ENCODE measurements at regions not wholly inside any gene's neighbourhood (a gene's known extent, or its start where the extent isn't known, plus 50 kb on each side); places are given as distances from the start of the nearest gene placed in this dataset.
"Not testable (repeated sequence)": the region's sequence is repeated elsewhere in the genome, so short reads cannot be mapped to it uniquely, and the experiment has no call there.

DNA sequence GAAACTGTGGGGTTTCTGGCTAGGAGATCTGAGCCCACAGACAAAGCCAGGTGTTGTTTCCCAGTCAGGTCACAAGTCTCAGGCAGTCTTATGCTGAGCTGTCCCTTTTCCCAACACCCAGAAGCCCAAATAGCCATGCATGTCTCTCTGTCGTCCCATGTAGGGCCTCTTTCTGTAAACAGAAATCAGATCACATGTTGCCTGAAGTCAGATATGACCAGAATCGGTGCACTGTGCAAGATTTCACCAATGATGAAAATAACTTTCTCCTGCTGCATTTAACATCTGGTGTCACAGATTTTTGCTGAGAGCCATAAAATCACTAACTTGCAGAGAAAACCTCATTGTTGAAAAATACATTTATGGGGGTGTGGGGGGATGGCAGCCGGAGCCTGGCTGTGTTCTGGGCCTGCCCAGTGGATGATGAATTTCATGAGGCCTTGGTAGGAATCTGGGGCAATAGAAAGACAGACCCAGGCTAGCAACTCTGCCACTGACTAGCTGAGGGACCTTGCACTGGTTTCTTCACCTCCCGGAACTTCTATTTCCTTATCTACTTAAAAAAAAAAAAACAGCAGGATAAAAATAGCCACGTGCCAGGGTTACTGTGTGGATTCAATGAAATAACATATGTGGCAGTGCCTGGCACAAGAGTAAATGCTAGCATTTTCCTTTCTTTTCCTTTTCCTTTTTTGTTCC is 158.8 kb upstream of the NFIA start:
- DNase-seq (ENCODE audit: insufficient read length, low spot score): no peak

DNA sequence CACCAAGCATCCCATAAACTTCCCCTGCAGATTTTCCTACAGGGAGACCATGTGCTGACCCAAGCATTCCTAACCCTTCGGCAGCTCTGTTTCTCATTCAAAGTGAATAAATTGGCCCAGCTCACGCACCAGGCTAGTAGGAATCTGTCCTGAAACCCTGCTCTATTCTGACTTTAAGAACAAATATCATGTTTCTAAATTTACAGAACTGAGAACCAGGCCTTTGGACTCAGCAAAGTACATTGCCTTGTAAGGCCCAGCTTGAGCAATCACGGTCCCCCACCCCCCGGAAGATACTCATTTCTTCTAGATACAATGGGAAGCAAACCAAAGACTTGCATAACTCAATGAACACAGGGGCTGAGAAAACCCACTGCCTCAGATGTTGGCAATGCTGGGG is 160.1 kb upstream of the NFIA start:
- FAIRE-seq: no peak
- TF ChIP-seq POLR2A (IDR thresholded peaks at IDR 0.05; ENCODE audit: low read depth, low read length): no peak
- DNase-seq (ENCODE audit: insufficient read length, low spot score): no peak

More for the DNA sequence above, 158.8 kb upstream of the NFIA start:
- TF ChIP-seq POLR2A (IDR thresholded peaks at IDR 0.05; ENCODE audit: low read depth, low read length): no peak
- FAIRE-seq: no peak

DNA sequence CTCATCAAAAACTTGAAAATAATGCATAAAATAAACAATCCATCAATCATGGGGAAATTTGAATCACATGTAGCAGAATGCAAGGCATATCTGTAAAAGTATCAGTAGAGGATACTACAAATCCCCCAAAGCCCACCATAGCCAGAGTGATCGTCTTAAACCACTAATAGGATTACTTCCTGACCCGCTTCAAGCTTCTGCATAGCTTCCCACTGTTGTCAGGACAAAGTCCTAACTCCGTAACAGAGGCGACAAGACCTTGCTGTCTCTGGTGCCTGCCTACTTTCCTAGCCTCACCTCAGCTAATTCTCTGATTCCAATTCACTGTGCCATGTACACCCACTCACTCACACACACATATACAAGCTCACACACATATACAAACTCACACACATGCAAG is 161.2 kb upstream of the NFIA start:
- no peak for FAIRE-seq
- DNase-seq (ENCODE audit: insufficient read length, low spot score): no peak

DNA sequence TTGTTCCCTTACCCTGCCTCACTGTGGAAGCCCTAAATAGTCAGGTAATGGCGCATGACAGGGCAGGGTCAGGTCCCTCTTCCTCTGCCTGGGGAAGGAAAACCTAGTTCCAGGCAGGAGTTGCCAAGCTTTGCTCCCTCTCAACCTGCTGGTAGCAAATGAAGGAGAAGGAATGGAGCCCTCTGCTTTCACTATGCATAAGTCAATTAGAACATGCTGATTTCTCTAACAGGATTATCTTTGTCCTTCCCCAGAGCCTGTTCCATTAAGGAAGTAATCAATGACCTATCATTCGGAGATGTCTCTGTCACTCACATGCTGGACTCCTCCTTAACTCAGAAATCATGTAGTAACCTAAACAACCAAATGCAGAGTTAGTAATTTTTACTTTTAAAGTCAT is 161.8 kb upstream of the NFIA start:
- TF ChIP-seq POLR2A (IDR thresholded peaks at IDR 0.05; ENCODE audit: low read depth, low read length): no peak
- no peak for DNase-seq (ENCODE audit: insufficient read length, low spot score)
- no peak for FAIRE-seq

More for the DNA sequence above, 161.2 kb upstream of the NFIA start:
- no peak for TF ChIP-seq POLR2A (IDR thresholded peaks at IDR 0.05; ENCODE audit: low read depth, low read length)

DNA sequence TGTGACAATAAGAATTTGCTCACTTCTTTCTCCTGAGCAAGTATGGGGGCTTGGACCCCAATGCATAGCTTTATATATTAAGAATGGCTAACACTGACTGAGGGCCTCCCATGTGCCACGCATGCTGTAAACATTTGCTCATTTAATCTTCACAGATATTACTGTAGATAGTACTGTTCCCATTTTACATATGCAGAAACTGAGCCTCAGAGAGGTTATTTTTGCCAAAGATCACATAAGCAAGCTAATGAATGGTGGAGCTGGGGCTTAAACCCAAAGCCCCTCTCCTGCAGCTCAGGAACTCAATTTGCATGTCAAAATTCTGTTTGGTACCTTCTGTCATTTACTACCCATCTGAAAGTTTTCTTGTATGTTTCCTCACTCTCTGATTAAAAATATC is 163.5 kb upstream of the NFIA start:
- FAIRE-seq (no peak), DNase-seq (ENCODE audit: insufficient read length, low spot score) (no peak)
- TF ChIP-seq POLR2A (IDR thresholded peaks at IDR 0.05; ENCODE audit: low read depth, low read length): no peak

DNA sequence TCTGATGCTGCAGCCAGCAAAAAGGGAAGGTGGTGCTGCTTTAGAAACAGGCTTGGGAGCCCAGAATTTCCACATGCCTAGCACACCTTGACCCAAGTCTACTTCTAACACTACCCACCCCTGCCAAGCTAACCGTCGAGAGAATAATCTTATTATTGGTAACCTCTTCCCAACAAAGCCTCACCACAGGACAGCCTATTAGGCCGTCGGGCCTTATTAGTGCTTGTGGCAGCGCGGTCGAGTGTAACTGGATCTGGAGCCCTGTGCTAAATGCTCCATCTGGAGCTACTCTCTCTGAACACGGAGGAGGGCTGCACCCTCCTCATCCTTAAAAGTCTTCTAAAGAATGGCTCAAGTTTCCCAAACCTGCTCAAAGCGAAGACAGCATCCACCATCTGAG is 165.5 kb upstream of the NFIA start:
- FAIRE-seq: no peak
- TF ChIP-seq POLR2A (IDR thresholded peaks at IDR 0.05; ENCODE audit: low read depth, low read length): no peak
- no peak for DNase-seq (ENCODE audit: insufficient read length, low spot score)

DNA sequence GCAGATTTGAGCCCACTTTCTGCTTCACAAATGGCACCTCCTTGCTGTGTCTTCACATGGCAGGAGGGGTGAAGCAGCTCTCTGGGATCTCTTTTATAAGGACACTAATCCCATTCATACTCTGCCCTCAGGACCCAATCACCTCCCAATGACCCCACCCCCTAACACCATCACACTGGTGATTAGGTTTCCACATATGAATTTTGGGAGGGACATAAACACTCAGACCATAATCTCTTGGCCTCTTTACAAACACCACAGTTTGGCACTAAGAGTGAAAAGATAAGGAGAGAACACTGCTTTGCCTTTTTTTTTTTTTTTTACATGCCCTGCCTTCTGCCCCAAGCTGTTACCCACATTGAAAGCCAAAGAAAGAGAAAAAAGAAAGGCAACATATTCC is 166.2 kb upstream of the NFIA start:
- DNase-seq (ENCODE audit: insufficient read length, low spot score) (no peak), FAIRE-seq (no peak)
- TF ChIP-seq POLR2A (IDR thresholded peaks at IDR 0.05; ENCODE audit: low read depth, low read length): no peak

DNA sequence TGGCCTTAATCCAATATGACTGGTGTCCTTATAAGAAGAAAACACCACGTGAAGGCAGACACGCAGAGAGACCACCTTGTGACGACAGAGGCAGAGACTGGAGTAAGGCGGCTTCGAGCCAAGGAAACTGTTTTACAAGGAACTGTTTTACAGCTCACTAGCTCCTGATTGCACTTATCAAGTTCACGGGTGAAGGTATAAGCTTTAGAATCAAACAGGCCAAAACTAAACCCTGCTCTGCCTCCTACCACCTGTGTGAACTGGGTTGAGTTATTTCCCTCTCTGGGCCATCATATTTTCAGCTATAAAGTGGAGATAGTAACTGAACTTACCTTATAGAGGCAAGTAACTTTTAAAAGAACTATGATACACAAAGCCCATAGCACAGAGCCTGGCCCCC is 166.9 kb upstream of the NFIA start:
- FAIRE-seq (no peak), DNase-seq (ENCODE audit: insufficient read length, low spot score) (no peak)
- TF ChIP-seq POLR2A (IDR thresholded peaks at IDR 0.05; ENCODE audit: low read depth, low read length): no peak

DNA sequence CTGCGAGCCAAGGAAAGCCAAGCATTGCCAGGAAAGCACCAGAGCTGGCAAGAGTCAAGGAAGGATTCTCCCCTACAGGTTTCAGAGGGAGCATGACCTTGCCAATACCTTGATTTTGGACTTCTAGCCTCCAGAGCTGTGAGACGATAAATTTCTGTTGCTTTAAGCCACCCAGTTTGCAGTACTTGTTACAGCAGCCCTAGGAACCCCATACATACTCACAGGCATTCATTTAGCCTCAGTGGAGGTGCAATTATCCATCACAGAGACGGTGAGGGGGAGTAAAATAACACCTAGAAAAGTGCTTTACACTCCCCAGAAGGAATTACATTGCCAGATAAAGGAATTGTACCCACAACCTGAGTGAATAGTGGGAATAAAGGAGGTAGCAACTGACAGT is 167.4 kb upstream of the NFIA start:
- no peak for FAIRE-seq
- no peak for DNase-seq (ENCODE audit: insufficient read length, low spot score)
- no peak for TF ChIP-seq POLR2A (IDR thresholded peaks at IDR 0.05; ENCODE audit: low read depth, low read length)

DNA sequence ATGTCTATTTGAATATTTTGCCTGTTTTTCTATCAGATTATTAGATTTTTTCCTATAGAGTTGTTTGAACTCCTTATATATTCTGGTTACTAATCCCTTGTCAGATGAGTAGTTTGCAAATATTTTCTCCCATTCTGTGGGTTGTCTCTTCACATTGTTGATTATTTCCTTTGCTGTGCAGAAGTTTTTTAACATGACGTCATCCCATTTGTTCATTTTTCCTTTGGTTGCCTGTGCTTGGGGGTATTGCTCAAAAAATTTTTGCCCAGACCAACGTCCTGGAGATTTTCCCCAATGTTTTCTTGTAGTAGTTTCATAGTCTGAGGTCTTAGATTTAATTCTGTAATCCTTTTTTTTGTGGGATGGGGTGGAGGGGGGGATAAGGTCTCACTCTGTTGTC is 168.7 kb upstream of the NFIA start:
- not testable (repeated sequence) for FAIRE-seq; DNase-seq (ENCODE audit: insufficient read length, low spot score)

DNA sequence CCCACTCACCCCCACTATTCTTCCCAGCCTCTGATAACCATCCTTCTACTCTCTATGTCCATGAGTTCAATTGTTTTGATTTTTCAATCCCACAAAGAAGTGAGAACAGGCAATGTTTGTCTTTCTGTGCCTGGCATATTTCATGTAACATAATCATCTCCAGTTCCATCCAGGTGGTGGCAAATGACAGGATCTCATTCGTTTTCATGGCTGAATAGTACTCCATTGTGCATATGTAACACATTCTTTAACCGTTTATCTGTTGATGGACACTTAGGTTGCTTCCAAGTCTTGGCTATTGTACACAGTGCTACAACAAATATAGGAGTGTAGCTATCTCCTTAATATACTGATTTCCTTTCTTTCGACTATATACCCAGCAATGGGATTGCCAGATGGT is 169.3 kb upstream of the NFIA start:
- TF ChIP-seq POLR2A (IDR thresholded peaks at IDR 0.05; ENCODE audit: low read depth, low read length): no peak
- no peak for FAIRE-seq
- DNase-seq (ENCODE audit: insufficient read length, low spot score): no peak

DNA sequence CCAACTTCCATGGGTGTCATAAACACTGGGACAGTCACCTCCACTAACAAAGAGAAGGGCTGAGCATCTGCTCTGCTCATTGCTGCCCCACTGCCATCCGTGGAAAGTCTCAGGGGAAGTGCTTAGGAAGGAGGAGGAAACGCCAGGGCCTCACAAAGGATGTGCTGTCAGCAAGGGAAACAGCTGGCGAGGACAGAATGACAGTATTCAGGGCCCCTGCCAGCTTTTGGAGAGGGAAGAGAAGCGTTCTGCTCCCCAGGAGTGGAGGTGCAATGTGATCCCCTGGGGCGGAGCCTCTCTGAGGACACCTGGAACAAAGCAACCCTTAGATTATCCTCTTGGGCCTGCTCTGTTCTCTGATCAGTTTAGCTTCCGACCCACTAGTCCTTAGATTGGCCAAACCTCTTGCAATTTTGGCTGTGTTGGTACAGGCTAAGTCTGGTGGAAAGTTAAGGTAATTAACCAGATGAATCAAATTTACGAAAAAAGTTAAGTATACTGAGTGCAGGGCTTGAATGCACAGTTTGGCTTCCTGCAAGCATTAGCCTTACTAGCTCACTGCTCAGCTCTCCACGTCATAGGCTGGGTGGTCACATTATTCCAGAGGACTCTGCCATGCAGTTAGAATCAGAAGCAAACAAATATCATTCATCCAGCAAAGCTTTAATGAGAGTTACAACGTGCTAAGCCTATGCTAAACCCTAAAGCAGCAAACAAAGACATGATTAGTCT is 170.2 kb upstream of the NFIA start:
- no peak for FAIRE-seq
- DNase-seq (ENCODE audit: insufficient read length, low spot score): no peak
- no peak for TF ChIP-seq POLR2A (IDR thresholded peaks at IDR 0.05; ENCODE audit: low read depth, low read length)

DNA sequence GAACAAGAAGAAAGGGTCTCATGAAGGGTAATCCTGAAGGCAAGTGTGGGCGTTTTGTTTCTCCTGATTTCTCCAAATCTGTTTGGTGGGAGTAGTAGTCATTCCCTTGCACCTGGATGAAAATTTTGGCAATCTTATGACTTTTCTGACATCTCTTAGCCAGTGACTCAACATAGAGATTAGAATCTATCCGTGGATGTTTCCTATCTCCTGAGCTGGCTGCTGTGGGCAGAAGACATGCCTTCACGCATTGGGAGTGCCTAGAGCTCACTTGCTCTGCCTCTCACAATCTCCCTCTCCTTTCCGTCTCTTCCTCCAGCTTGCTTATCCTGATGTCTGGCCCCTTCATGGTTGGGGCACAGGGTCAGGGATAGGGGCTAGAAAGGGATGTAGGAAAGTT is 174.2 kb upstream of the NFIA start:
- no peak for FAIRE-seq
- no peak for TF ChIP-seq POLR2A (IDR thresholded peaks at IDR 0.05; ENCODE audit: low read depth, low read length)
- no peak for DNase-seq (ENCODE audit: insufficient read length, low spot score)

DNA sequence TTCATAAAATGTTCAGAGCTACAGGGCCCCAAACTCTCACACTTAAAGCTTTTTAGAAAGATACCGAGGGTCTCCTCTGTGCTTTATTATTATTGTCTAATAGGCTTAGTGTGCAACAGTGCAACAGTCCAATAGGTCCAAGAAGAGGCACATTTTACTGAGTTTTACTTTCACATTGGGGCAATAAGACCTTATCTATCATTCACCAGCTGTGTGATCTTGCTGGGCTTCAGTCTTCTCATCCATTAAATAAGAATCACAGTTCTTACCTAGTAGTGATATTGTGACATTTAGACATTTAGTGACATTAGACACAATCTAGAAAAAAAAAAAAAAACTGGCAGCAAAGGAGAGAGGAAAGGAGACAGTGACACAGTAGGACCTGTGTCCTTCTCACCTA is 175.8 kb upstream of the NFIA start:
- DNase-seq (ENCODE audit: insufficient read length, low spot score) (no peak), FAIRE-seq (no peak)
- no peak for TF ChIP-seq POLR2A (IDR thresholded peaks at IDR 0.05; ENCODE audit: low read depth, low read length)

DNA sequence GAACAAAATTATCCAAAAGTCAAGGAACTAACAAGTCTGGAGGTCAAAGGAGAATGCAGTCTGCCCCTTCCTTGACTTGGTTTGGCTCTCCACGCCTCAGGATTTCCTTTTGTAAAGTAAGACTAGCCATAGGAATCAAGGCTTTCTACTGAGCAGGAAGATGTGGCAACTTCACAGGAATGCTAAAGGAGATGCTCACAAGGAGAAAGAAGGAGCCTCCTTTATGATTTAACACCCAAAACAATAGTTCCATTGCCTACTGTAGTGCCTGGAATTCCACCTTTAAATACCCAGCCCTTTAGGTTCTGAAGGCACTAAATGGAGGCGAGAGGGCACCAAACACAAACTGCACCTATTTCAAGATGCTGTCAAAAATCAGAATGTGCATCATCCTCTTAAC is 176.3 kb upstream of the NFIA start:
- FAIRE-seq (no peak), DNase-seq (ENCODE audit: insufficient read length, low spot score) (no peak)
- no peak for TF ChIP-seq POLR2A (IDR thresholded peaks at IDR 0.05; ENCODE audit: low read depth, low read length)
